OCI-LY3 (cell line): ENCODE measurements at regions not wholly inside any gene's neighbourhood (a gene's known extent, or its start where the extent isn't known, plus 50 kb on each side); places are given as distances from the start of the nearest gene placed in this dataset.

Experiments used
- H2AFZ ChIP-seq: fragments of 200-600, 300-600 bp; shearing (Covaris generic); 2 replicates; pipeline ENCODE4 v1.6.0; 2014; ENCODE audit warnings: antibody characterized with exemption, low read depth, low read length
- H3K27ac ChIP-seq: fragments of 200-600, 300-600 bp; sonication (generic); 2 replicates; pipeline ENCODE4 v1.5.1; 2014; ENCODE audit warnings: mild to moderate bottlenecking, low read length, moderate library complexity, mixed read lengths
- H3K27me3 ChIP-seq: fragments of 200-600, 300-600 bp; sonication (generic); 2 replicates; pipeline ENCODE4 v1.6.1; 2014; ENCODE audit warnings: low read depth, low read length, mixed read lengths
- H3K36me3 ChIP-seq: fragments of 200-600, 300-600 bp; sonication (generic); replicated peaks from 2 replicates; pipeline ENCODE3; 2014; ENCODE audit warnings: low read depth, low read length, mixed read lengths
- H3K4me1 ChIP-seq: fragments of 300-600, 200-600 bp; sonication (generic); 2 replicates; pipeline ENCODE4 v1.6.1; 2014; ENCODE audit warnings: low read length, mixed read lengths
- H3K4me2 ChIP-seq: fragments of 200-600, 300-600 bp; sonication (generic); 2 replicates; pipeline ENCODE4 v1.6.1; 2014; ENCODE audit warnings: low read length, mixed read lengths
- H3K4me3 ChIP-seq: fragments of 300-600, 200-600 bp; sonication (generic); 2 replicates; pipeline ENCODE4 v1.5.1; 2014; ENCODE audit warnings: antibody characterized with exemption, mild to moderate bottlenecking, low read length, moderate library complexity
- H3K79me2 ChIP-seq: fragments of 300-600, 200-600 bp; shearing (Covaris generic); 2 replicates; pipeline ENCODE4 v1.6.1; 2014; ENCODE audit warnings: mild to moderate bottlenecking, low read length, mixed read lengths
- H3K9ac ChIP-seq: fragments of 300-600, 200-600 bp; shearing (Covaris generic); 2 replicates; pipeline ENCODE4 v1.6.0; 2014; ENCODE audit warnings: mild to moderate bottlenecking, low read length, moderate library complexity
- H3K9me3 ChIP-seq: fragments of 200-600, 300-600 bp; shearing (Covaris generic); 2 replicates; pipeline ENCODE4 v1.6.1; 2014; ENCODE audit warnings: low read length, mixed read lengths; ENCODE audit not compliant: insufficient read depth
- H4K20me1 ChIP-seq: fragments of 200-600, 300-600 bp; sonication (generic); 2 replicates; pipeline ENCODE4 v1.6.1; 2016; ENCODE audit warnings: low read length, mixed read lengths; ENCODE audit not compliant: insufficient read depth
- EZH2phosphoT487 ChIP-seq: fragments of 200-600 bp; shearing (Covaris generic); IDR thresholded peaks from 2 replicates; pipeline ENCODE4 v1.6.1; 2018; ENCODE audit warnings: antibody characterized with exemption, mixed run types, low read depth
- TF ChIP-seq, protein P1 (sequence below): fragments of 200-600, 300-600 bp; sonication (generic); IDR thresholded peaks from 2 replicates; pipeline ENCODE4 v1.5.1; 2014; ENCODE audit warnings: antibody characterized with exemption, low read length, low read depth

DNA sequence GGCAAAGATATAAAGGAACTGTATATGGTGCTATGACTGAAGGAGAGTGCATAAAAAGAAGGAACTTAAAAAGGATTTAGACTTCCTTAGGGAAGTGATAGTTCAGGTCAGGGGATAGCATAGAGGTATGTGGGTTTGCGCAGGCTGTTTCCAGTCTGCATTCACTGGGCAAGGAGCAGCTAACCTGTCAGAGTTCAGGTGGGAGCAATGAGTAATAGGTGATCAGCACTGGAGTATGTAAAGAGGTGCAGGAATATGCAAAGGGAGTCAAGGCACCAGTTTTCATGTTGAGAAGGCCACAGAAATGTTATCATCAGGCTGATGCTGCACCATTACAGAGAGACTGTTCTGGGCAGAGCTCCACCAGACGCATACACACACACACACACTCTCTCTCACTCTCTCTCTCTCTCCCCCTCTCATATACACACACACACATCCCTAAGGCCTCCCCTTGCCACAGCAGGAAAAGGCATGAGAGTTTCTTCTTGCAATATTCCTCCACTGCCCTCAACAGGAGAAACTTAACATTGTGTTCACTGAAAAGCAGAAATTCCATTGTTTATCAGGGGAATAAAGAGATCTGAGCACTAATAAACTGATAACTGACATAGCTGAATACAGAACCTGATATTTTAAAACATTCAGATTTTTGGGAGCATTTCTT is 256.4 kb upstream of the GRID2 start:
- no peak for TF ChIP-seq EZH2phosphoT487
- TF ChIP-seq, protein P1, sequence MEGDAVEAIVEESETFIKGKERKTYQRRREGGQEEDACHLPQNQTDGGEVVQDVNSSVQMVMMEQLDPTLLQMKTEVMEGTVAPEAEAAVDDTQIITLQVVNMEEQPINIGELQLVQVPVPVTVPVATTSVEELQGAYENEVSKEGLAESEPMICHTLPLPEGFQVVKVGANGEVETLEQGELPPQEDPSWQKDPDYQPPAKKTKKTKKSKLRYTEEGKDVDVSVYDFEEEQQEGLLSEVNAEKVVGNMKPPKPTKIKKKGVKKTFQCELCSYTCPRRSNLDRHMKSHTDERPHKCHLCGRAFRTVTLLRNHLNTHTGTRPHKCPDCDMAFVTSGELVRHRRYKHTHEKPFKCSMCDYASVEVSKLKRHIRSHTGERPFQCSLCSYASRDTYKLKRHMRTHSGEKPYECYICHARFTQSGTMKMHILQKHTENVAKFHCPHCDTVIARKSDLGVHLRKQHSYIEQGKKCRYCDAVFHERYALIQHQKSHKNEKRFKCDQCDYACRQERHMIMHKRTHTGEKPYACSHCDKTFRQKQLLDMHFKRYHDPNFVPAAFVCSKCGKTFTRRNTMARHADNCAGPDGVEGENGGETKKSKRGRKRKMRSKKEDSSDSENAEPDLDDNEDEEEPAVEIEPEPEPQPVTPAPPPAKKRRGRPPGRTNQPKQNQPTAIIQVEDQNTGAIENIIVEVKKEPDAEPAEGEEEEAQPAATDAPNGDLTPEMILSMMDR = 0 out of 2 replicates have a peak, but pooled peaks have one; percentile 20
- Histone ChIP-seq H3K27me3 (no peaks in the 10 kb centered on the region), H3K9ac (no peak overlapping the region), H3K4me3 (no peak overlapping the region), H3K4me2 (no peak overlapping the region), H3K27ac (no peak overlapping the region), H3K4me1 (no peaks in the 10 kb centered on the region), H3K36me3 (no peaks in the 10 kb centered on the region), H3K9me3 (no peaks in the 10 kb centered on the region), H2AFZ (no peak overlapping the region), H4K20me1 (no peaks in the 10 kb centered on the region), H3K79me2 (no peaks in the 10 kb centered on the region)

DNA sequence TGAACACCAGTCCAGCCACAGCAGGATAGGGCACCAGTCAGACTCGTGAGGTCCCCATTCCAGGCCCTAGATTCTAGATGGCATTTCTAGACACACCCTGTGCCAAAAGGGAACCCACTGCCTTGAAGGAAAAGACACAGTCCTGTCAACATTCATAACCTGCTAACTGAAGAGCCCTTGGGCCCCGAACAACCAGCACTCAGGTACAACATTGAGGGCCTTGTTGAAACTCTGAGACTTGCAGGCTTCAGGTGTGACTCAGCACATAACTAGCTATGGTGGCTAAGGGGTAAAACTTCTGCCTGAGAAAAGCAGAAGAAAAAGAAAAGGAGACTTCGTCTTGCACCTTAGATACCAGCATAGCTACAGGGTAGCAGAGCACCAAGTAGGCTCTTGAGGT is 252.9 kb upstream of the GRID2 start:
- H3K9me3 ChIP-seq = no peaks in the 10 kb centered on the region
- H3K4me1 ChIP-seq = no peaks in the 10 kb centered on the region
- H4K20me1 ChIP-seq = no peaks in the 10 kb centered on the region
- no peak overlapping the region for H3K4me3 ChIP-seq
- no peaks in the 10 kb centered on the region for H3K79me2 ChIP-seq
- H2AFZ ChIP-seq = no peak overlapping the region
- H3K9ac ChIP-seq = no peak overlapping the region
- no peak overlapping the region for H3K27ac ChIP-seq
- no peaks in the 10 kb centered on the region for H3K36me3 ChIP-seq
- no peak overlapping the region for H3K4me2 ChIP-seq
- TF ChIP-seq, protein P1 = no peak
- TF ChIP-seq EZH2phosphoT487 = no peak
- no peaks in the 10 kb centered on the region for H3K27me3 ChIP-seq

DNA sequence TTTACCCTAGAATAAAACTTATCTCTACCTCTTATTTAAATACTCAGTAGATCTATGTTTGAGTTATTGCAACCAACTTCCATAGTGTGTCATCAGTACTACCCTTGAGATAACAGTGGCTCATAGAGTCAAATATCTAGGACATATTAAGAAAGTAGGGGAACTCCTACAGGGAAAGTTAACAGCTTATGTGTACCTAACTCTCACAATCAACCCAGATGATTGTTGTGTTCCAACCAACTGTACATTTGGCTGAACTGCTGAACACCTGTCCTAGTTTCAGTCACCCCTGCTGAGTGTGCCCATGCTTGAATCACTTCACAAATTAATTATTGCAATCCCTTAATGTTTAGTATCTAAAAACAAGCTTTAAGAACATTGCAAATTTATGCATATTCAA is 244.2 kb upstream of the GRID2 start:
- Histone ChIP-seq H3K79me2 (no peaks in the 10 kb centered on the region), H3K4me3 (no peak overlapping the region), H3K4me2 (no peak overlapping the region), H3K9me3 (no peaks in the 10 kb centered on the region), H3K9ac (no peak overlapping the region), H4K20me1 (no peaks in the 10 kb centered on the region), H3K27ac (no peak overlapping the region), H2AFZ (no peak overlapping the region), H3K27me3 (no peaks in the 10 kb centered on the region), H3K4me1 (no peaks in the 10 kb centered on the region), H3K36me3 (no peaks in the 10 kb centered on the region)
- no peak for TF ChIP-seq EZH2phosphoT487
- TF ChIP-seq, protein P1 = no peak

DNA sequence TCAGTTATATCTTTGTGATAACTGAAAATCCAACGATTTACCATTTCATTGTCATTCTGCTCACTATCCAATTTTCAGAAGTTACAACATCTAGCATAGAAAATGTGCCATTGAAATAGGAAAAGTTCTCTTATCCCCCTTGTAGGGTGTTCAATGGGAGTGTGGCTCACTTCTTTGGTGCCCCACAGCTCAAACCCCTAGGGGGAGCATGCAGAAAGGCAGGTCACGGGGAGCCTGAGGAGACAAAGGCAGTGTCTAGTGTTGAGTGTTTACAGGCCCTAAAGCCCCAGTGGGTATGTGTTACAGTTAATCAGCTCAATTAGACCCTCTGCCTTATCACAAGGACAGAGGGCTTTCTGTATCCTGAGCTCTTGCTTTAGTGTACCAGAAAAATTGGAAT is 243.4 kb upstream of the GRID2 start:
- TF ChIP-seq, protein P1 = no peak
- no peak for TF ChIP-seq EZH2phosphoT487
- Histone ChIP-seq H3K9ac (no peak overlapping the region), H2AFZ (no peak overlapping the region), H3K79me2 (no peaks in the 10 kb centered on the region), H3K9me3 (no peaks in the 10 kb centered on the region), H3K4me1 (no peaks in the 10 kb centered on the region), H3K27ac (no peak overlapping the region), H3K27me3 (no peaks in the 10 kb centered on the region), H3K4me3 (no peak overlapping the region), H3K4me2 (no peak overlapping the region), H4K20me1 (no peaks in the 10 kb centered on the region), H3K36me3 (no peaks in the 10 kb centered on the region)
